ENCODE measurements at regions not wholly inside any gene's neighbourhood (a gene's known extent, or its start where the extent isn't known, plus 50 kb on each side); places are given as distances from the start of the nearest gene placed in this dataset.

DNA sequence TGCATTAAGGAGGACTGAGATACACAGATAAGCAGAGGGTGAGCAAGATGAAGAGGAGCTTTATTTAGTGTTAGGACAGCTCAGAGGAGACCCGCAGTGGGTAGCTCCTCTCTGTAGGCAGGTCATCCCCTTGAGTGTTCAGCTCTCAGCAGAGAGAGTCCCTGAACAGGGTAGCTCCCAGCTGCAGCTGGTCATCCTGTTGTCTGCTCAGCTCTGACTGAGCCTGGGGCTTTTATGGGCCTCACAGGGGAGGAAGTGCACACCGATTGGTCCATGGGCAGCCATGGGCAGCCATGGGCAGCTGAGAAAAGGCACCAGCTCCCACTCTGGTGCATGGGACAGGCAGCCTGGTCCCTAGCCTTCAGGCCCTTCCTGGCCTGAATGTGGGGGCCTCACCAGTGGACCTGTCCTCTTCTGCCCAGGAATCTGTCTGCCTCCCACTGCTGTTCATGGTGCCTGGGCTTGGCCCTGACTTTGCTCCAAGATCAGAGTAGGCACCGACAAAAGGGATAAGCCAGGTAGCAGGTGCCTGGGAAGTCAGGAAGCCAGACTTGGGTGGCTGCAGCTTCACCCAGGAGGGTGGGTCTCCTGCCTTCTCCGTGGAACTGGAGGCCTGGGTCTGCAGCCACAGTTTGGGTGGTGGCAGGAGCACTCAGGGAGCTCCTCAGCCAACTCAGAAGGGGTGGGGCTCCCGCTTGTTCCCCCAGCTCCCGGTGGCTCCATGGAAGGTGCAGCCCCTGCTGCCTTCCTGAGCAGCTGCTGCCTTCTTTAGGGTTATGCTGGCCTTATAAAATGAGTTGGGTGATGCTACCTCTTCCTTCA lies 54.7 kb downstream of the MYEOV start:
- intact Hi-C loops (cut with DNase I) = no loop called here
- DNase-seq = peak in 4 of 42 donors; percentile 2 to 25 (median 11)

DNA sequence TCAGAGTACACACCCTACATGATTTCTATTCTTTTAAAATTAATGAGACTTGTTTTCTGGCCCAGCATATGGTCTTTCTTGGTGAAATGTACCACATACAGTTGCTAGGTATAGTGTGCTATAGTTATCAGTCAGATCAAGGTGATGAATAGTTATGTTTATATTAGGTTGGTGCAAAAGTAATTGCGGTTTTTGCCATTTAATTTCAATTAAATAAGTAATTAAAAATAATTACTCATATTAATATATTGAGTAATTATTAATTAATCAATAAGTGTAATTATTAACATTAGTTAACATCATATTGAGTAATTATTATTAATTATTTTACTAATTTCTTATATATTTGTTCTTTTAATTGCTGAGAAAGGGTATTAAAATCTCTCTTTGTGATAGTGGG lies 56.1 kb downstream of the MYEOV start:
- intact Hi-C loops (cut with DNase I) = no loop called here

DNA sequence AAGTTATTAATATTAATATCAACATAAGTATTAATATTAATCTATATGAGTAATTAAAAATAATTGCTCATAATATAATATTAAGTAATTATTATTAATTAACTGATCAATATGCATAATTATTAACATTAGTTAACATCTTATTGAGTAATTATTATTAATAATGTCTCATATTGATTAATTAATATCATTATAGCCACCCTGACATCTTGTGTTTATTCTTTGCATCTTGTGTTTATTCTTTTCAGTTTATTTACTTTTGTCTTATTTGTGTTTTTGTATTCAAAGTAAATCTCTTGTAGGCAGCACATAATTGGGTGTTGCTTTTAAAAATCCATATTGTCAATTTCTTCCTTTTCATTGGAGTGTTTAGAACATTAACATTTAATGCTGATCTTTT lies 56.6 kb downstream of the MYEOV start:
- DNase-seq = no peak
- intact Hi-C loops (cut with DNase I) = no loop called here

More for the DNA sequence above, 56.1 kb downstream of the MYEOV start:
- DNase-seq = no peak

DNA sequence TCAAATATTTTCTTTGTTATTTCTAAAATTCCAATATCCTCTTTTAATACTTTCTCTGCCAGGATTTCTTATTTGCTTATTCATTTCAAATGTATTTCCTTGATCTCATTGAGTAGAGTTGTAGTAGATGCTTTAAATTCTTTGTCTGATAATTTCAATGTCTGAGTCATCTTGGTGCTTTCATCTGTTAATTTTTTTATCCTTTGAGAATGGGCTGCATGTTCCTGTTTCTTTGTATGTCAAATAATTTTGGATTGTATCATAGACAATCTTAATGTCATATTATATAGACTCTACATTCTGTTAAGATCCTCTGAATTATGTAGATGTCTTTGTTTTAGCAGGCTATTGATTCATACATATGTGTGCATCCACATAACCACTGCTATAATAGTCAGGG lies 57.5 kb downstream of the MYEOV start:
- no peak for DNase-seq
- intact Hi-C loops (cut with DNase I) = no loop called here

DNA sequence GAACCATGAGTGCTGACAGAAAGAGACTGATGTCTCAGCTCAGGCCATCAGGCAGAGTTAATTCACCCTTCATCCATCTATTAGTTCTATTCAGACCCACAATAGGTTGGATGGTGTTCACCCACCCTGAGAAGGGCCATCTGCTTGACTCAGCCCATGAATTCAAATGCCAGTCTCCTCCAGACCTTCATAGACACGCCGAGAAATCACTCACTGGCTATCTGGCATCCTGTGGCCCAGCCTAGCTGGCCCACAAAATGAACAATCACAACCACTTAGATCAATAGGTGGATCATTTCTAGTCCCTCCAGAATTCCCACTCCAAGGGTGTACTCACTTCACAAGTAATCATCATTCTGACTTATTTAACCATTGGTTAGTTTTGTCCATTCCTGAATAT lies 58.2 kb downstream of the MYEOV start:
- peak in 3 of 42 donors; percentile 1 to 6 (median 2) for DNase-seq
- intact Hi-C loops (cut with DNase I) = no loop called here

DNA sequence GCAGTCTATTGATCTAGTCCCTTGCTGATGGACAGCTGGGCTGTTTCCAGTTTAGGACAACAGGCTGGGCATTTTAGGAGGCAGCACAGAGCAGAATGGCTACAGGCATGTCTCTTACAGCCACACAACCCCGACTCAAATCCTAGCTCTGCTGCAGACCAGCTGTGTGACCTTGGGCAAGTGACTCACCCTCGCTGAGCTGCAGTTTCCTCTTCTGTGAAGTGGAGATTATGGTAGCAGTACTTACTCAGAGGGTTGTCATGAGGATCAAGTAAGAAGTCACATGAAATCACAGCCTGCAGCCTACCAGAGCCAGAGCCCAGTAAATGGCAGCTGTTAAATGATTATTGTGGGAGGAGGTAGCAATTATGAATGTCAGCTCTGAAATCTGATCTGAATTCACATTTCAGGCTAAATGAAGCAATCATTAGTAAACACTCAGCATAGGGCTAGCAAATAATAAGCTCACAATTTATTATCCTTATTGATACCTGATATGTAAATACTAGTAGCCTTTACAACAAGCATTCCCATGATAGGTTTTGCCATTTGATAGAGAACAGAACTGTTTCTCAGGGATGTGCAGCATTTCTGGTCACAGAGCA lies 58.9 kb downstream of the MYEOV start:
- DNase-seq = peak in 7 of 42 donors; percentile 7 to 42 (median 13)
- intact Hi-C loops (cut with DNase I) = no loop called here

DNA sequence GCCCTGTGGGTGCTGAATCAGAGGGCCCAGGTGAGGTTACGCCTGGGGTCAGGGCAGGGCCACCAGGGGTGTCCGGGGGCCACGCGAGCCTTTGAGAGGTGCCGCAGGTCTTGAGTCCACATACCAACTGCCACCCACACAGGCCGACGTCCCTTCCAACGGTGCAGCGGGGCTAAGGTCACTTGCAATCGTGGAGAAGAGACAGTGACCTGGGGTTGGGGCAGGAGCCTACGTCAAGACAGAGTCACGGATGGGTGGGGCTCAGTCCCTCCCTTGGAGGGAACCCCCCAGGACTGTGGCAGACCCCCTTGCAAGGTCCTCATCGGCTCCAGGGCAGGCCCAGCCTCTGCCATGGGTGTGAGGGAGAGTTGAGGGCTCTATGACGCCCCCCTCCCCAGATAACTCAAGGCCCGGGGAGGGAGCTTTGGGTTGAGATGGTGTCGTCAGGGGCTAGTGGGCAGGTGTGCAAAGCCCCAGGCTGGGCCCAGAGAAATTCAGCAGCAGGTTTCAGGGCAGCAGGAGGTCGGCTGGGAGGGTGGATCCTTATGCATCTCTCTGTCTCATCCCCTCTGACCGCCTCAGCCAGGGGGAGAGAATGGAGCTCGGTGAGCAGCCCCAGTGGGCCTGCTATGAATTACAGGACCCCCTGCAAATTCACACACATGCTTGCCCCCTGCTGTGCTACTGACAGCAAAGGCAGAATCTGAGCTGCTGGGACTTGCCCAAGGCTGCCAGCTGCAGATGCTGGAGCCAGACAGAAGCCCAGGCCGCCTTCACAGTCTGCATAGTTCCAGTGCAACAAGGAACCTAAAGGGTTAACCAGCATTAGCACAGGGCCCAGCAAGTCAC lies 60.0 kb downstream of the MYEOV start:
- DNase-seq = peak in 5 of 42 donors; percentile 0 to 24 (median 5)
- intact Hi-C loops (cut with DNase I) = no loop called here

DNA sequence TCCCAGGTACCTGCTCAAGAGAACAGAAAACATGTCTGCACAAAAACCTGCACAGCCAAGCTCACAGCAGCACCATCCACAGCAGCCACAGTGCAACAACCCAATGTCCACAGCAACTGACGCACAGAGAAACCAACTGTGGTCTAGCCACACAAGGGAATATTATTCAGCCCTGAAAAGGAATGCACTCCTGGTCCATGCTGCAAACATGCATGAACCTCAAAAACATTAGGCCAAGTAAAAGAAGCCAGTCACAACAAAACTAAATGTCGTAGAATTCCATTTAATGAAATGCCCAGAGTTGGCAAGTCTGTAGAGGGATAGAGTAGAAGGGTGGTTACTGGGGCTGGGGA lies 60.6 kb downstream of the MYEOV start:
- DNase-seq = peak in 2 of 42 donors; percentile 1 to 9
- intact Hi-C loops (cut with DNase I) = no loop called here

DNA sequence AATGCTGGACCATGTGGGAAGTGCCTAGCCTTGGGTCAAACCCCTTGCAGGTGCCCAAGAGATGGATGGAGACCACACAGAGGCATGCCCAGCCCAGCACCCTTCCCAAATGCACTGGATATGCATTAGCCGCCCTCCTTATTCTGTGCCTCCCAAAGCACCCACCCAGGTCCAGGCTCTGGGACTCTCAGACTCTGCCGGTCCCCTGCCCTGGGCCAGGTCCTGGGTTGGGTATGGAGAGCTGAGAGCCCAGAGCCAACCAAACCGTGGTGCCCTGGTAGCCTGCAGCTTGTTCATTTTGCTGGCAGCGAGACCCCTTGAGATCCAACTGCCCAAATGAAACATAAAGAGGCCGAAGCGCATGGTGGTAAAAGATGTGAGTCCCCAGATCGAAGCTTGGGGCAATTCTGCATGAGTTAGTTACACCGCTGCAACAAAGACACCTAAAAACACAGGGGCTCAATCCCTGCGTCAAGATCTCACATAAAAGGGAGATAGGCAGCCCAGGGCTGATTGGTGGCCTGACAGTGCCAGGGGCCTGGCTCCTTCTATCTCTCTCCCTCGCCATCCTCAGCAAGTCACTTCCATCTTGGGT lies 61.5 kb downstream of the MYEOV start:
- DNase-seq = peak in 4 of 42 donors; percentile 5 to 22 (median 16)
- intact Hi-C loops (cut with DNase I) = no loop called here

DNA sequence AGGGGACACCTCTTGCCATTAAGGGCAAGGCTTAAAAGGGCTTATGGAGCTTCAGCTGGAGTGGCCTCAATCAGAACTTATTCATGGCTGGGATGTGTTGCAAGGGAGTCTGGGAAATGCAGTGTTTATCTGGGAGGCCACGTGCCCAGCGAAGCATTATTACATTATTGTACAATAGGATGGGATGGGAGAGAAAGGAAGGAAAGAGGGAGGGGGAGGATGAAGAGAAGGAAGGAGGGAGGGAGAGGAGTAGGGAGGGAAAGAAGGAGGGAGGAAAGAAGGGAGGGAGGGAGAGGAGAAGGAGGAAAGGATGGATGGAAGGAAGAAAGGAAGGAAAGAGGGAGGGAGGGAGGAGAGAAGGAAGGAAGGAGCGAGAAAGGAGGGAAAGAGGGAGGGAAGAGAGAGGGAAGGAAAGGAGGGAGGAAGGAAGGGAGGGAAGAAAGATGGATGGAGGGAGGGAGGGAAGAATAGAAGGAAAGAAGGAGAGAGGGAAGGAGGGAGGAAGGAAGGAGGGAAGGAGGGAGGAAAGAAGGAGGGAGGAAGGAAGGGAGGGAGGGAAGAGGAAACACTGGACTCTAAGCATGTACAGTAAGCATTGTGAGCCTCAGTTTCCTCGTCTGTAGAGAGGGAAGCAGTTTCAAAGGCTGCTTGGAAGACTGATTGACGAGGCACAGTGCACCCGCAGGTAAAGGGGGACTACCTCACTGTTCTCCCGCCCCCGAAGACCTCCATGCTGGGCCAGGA lies 62.2 kb downstream of the MYEOV start:
- intact Hi-C loops (cut with DNase I) = no loop called here
- peak in 3 of 42 donors; percentile 3 to 10 (median 6) for DNase-seq

DNA sequence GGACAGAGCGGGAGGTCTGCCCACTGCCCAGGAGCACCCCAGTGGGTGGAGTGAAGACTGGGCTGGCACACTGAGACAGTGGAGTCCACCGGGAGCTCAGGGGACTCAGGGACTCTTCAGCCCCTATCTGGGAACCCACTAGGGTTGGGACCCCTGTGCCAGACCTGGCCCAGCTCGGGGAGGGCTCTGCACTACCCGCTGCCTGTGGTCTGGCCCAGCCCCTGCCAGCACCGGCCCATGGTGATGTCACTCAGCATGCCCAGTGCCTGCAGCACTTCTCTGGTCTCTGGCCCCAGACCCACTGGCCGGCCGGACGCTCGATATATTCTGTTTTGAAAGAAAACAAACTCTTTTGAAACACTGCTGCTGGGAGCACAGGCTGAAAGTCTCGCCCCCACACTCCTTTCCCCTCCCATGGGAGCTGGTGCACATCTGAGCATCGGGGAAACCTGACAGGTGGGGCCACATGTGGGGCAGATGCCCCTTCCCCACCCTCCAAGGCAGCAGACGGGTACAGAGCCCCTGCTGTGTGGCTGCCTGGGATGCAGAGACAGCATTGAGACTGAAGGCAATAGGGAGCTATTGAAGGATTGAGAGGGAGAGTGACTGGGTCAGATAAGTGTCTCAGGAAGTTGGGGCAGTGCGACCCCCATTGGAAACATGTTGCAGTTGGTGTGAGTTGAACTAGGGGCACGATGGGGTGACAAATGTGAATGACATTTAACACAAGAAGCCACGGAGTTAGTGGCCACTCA lies 62.9 kb downstream of the MYEOV start:
- intact Hi-C loops (cut with DNase I) = no loop called here
- DNase-seq = peak in 5 of 42 donors; percentile 3 to 32 (median 13)

DNA sequence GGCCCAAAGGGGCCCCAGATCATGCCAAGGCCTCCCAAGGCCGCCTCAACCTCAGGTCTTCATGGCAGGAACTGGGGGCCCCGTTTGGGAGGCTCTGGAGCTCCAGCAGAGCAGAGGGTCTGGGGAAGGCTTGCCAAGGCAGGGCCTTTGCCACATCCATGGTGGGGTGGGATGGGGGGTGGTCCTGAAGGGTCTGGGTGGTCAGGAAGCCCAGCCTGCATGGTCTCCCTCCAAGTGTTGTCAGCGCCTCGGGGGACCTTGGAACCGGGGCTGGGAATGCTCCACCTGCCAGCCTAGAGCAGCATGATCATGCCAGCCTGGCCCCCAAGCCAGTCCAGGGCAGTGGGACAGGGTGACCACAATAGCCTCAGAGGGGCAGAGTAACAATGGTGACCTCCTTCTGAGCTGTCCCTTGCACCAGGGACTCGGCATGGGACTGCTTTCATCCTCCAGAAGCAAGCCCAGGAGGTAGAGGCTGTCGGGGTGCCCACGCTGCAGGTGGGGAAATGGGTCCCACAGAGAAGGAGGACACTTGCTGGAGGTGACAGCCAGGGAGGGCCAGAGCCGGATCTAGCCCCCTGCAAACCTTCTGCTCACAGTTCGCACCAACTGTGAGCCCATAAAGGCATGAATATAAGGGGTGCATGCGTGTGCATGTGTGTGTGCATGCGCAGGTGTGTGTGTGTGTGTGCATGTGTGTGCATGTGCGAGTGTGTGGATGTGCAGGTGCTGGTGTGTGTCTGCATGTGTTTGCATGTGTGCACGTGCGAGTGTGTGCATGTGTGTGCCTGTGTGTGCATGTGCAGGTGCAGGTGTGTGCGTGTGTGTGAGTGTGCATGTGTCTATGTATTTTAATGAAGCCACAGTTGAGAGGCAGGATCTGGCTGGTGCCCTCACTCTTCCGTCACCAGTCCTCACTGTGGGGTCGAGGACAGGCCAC lies 63.8 kb downstream of the MYEOV start:
- intact Hi-C loops (cut with DNase I) = no loop called here
- peak in 4 of 42 donors; percentile 3 to 12 (median 10) for DNase-seq

DNA sequence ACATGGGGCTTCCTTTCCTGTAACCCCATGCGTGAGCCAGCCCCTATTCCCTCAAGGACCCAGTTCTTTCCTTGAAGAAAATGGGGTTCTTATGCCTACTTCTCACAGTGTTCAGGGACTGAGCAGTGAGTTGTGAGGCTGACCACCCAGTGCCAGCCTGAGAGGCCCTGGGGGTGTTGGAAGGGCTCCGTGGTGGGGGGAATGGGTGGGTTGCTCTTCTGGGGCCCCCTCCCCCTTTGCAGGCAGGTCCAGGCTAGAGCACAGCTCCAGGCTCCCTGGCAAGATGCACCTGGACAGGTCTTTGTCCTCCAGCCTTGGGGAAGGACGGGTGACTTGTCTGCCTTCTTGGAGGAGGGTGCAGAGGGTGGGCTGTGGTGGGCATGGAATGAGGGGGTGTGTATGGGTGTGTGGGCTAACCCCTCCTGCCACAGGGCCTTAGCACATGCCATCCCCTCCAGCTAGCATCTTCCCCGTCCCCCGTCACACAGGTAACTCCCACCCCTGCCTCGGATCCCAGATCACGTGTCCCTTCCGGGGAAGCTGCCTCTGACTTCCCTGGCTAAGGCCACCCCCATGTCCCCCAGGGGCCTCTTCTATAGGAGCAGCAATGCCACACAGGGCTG lies 64.6 kb downstream of the MYEOV start:
- intact Hi-C loops (cut with DNase I) = no loop called here
- peak in 3 of 42 donors; percentile 8 to 19 (median 8) for DNase-seq

DNA sequence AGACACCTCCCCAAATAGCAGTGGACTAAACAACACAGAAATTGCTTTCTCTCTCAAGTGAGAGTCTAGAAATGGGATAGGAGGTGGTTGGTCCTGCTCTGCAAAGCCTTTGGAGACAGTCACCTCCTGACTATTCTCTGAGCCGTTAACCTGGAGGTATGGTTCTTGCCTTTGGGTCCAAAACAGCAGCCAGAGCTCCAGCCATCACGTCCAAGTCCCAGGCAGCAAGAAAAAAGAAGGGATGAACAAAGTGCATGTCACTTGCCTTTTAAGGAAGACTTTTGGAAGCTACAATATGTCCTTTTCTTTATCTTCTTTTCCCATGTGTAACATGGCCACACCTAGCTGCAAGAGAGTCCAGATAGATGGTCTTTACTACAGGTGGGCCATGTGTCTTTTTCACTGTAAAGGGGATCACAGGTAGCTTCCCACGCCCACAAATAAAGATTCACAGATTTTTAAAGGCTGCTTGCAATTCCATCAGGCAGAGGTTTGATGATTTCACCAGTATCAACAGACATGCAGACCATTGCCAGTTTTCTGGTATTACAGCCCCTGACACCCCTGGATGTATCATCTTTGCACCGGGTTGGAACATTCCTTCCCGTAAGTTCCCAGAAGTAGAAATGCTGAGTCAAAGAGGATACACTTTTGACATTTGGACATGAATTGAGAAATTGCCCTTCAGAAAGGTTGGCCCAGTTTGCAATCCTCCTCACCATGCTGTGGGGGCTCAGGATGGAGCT lies 66.0 kb downstream of the MYEOV start:
- peak in 2 of 42 donors; percentile 2 to 4 for DNase-seq
- intact Hi-C loops (cut with DNase I) = no loop called here

DNA sequence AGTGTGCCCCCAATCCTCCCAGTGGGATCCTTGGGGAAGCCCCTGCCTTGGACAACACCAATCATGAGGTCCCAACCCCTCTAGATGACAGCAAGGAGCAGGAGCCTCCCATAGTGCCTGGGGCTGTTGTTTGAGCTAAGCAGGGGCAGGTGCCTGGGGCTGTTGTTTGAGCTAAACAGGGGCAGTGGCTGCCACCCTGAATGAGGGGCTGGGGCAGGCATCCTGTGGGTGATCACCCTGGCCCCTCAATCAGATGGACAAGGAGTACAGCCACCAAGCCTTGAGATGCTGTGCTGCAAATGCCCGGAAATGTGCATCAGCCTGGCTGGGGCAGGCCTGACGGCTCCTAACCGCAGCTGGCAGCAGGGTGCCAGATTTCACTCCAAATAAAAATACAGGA lies 66.7 kb downstream of the MYEOV start:
- peak in 4 of 42 donors; percentile 6 to 29 (median 8) for DNase-seq
- intact Hi-C loops (cut with DNase I) = no loop called here

DNA sequence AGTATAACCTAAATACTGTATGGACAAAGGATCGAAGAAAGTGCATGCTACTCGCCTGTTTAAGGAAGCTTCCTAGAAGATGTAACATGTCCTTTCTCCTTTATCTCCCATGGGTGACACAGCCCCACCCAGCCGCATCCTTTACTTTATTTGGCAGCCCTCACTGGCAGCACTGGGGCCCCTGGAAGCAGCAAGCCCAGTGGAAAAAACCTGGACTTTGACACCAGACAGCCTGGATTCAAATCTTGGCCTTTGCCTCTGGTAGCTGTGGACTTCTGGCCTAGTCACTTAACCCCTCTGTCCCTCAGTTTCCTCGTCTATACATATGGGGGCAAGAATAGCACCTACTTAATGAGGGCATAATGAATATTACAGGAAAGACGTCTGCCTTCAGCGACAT lies 67.1 kb downstream of the MYEOV start:
- DNase-seq = peak in 4 of 42 donors; percentile 3 to 32 (median 14)
- intact Hi-C loops (cut with DNase I) = no loop called here
